Mucosa of rectum (tissue), 2 donors: ENCODE measurements at regions not wholly inside any gene's neighbourhood (a gene's known extent, or its start where the extent isn't known, plus 50 kb on each side); places are given as distances from the start of the nearest gene placed in this dataset.
"Not testable (repeated sequence)": the region's sequence is repeated elsewhere in the genome, so short reads cannot be mapped to it uniquely, and the experiment has no call there.

Source experiments
- H3K27ac ChIP-seq, 2 donors: one replicate each; pipeline ENCODE4 v1.7.0; 2013; ENCODE audit warnings: inconsistent platforms in 2 of 2, low read depth in 2 of 2, low read length in 2 of 2
- H3K27me3 ChIP-seq, 2 donors: one replicate each; pipeline ENCODE4 v1.7.0; 2013; ENCODE audit warnings: low read length in 2 of 2; ENCODE audit not compliant: control insufficient read depth in 2 of 2, insufficient read depth in 2 of 2
- H3K36me3 ChIP-seq, 2 donors: one replicate each; pipeline ENCODE4 v1.7.0; 2013; ENCODE audit warnings: low read length in 2 of 2; ENCODE audit not compliant: control insufficient read depth in 2 of 2, insufficient read depth in 2 of 2
- H3K4me1 ChIP-seq, 2 donors: one replicate each; pipeline ENCODE4 v1.7.0; 2013; ENCODE audit warnings: low read length in 2 of 2, mild to moderate bottlenecking in 1 of 2; ENCODE audit not compliant: control insufficient read depth in 2 of 2, insufficient read depth in 2 of 2
- H3K4me3 ChIP-seq, 2 donors: one replicate each; pipeline ENCODE4 v1.7.0; 2013; ENCODE audit warnings: low read length in 2 of 2
- H3K9ac ChIP-seq, 2 donors: one replicate each; pipeline ENCODE4 v1.7.0; 2013; ENCODE audit warnings: low read length in 2 of 2, low read depth in 1 of 2, mild to moderate bottlenecking in 1 of 2
- H3K9me3 ChIP-seq, 2 donors: one replicate each; pipeline ENCODE4 v1.7.0; 2013; ENCODE audit warnings: low read length in 2 of 2; ENCODE audit not compliant: control insufficient read depth in 2 of 2
- donor health status: healthy.
- donor health status: Normal muscosa, but diverticular disease.

DNA sequence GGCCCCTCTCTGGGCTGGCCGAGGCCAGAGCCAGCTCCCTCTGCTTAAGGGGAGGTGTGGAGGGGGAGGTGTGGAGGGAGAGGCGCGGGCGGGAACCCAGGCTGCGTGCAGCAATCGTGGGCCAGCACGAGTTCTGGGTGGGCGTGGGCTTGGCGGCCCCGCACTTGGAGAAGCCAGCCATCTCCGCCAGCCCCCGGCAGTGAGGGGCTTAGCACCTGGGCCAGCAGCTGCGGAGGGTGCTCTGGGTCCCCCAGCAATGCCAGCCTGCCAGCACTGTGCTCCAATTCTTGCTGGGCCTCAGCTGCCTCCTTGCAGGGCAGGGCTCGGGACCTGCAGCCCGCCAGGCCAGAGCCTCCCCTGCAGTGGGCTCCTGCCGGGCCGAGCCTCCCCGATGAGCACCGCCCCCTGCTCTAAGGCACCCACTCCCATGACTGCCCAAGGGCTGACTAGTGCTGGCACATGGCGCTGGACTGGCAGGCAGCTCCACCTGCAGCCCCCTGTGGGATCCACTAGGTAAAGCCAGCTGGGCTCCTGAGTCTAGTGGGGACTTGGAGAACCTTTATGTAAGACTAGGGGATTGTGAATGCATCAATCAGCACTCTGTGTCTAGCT is 96.7 kb upstream of the OR9G4 start:
- Histone ChIP-seq H3K36me3 (no peaks in the 10 kb centered on the region), H3K4me1 (peaks cover 0 to 3% of the 10 kb centered on the region in 2 donors), H3K9ac (no peak overlapping the region), H3K4me3 (no peak overlapping the region), H3K27ac (no peak overlapping the region), H3K27me3 (no peaks in the 10 kb centered on the region), H3K9me3 (no peaks in the 10 kb centered on the region)

DNA sequence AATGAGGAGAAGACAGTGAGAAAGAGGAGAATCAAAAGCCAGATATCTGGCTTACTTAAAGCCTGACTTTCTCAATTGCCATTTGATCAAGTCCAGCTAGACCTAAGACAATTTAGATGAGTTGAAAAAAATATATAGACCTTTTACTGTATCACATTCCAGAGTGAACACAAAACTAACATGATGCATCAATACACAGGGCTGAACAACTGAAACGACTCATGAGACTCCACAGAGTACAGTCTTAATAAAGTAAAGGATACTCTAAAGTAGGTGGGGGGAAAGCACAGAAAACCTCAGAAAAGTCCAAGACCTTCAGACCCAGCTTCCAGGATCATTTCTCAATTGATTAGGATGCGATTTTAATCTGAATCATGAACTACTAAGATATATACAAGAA is 95.3 kb upstream of the OR9G4 start:
- H3K27me3 ChIP-seq, result no peaks in the 10 kb centered on the region

DNA sequence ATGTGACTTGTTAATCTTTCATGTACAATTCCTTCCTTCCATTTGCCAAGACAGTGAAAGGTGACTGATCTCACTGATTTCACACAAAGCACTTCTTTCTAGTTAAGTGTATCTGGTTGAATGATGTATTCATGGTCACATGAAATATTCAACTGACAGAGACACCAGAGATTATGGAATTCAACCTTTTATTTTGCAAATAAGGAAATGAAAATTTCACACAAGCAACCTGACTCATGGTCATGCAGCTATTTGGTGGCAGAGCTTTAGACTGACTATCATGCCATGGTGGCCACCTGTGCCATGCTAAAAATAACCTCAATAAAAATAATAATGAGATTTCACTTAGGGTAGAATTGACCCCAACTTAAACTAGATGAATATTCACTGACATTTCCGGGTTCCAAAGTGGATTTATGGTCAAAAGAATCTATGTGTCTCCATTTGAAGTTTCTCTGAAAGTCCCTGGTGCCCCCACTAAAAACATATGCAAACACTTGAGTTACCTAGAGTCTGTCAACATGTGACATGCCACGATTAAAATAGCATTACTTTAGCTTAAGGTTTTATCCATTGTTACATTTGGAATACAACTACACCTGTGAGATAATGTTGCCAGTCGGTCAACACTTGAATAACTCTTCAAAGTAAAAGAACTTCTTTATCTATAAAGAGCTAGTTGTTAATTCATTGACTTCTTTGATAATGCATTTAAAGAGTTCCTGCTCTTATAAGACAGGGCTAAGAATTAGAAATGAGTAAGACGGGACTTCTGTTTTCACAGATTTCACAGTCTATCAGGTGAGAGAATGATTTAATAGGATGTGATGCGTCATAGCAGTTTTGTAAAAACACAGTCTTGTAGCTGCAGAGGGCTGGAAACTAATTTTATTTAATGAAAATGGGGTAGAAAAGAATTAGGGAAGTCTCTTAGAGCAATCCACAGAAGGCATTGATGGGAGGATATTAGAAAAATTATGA is 94.6 kb upstream of the OR9G4 start:
- Histone ChIP-seq H3K36me3 (no peaks in the 10 kb centered on the region), H3K9me3 (no peaks in the 10 kb centered on the region), H3K4me1 (peaks cover 0 to 3% of the 10 kb centered on the region in 2 donors), H3K27me3 (no peaks in the 10 kb centered on the region), H3K9ac (no peak overlapping the region), H3K27ac (no peak overlapping the region), H3K4me3 (no peak overlapping the region)

More for the DNA sequence above, 95.3 kb upstream of the OR9G4 start:
- Histone ChIP-seq H3K9me3 (no peaks in the 10 kb centered on the region), H3K36me3 (no peaks in the 10 kb centered on the region), H3K4me3 (no peak overlapping the region), H3K4me1 (peaks cover 0 to 3% of the 10 kb centered on the region in 2 donors), H3K9ac (no peak overlapping the region), H3K27ac (no peak overlapping the region)

DNA sequence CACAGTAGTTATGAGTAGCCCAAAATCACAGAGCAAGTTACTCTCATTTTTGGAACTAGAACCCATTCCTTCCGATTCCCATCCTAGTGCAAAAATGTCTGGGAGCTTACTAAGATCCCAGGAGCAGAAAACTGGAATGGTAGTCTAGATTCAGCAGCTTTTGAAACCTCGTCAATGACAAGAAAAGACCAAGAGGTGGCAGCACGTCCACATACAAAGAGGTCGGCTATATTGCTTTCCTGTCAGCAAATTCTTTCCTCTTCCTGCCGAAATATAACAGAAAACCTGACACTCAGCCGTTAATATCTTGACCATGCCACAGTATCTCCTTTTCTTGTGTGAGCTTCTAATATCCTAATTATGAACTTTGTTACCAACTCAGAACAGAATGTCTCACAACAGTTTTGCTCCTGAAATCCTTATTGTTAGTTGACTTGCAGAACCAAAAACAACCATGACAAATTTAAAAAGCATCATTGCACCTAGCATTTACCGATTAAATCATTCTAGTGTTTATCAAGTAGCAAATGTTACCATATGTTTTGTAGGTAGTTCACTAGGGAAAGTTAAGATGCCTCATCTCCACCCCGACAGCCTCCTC is 92.8 kb upstream of the OR9G4 start:
- Histone ChIP-seq H3K9ac (no peak overlapping the region), H3K4me1 (peaks cover 0 to 3% of the 10 kb centered on the region in 2 donors), H3K9me3 (no peaks in the 10 kb centered on the region), H3K27me3 (no peaks in the 10 kb centered on the region), H3K4me3 (no peak overlapping the region), H3K36me3 (no peaks in the 10 kb centered on the region), H3K27ac (no peak overlapping the region)

DNA sequence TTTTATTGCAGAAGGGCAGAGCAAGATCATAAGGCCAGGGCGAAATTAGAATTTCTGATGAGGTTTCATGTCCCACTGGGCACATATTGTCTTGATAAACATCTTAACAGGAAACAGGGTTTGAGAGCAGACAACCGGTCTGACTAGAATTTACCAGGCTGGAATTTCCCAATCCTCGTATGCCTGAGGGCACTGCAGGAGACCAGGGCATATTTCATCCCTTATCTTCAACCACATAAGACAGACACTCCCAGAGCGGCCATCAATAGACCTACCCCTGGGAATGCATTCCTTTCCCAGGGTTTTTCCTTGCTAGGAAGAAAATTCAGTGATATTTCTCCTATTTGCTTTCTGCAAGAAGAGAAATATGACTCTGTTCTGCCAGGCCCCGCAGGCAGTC is 78.9 kb upstream of the OR9G4 start:
- H3K27me3 ChIP-seq, H3K27ac ChIP-seq, H3K4me1 ChIP-seq, H3K36me3 ChIP-seq, H3K4me3 ChIP-seq, H3K9ac ChIP-seq, H3K9me3 ChIP-seq: not testable (repeated sequence)

DNA sequence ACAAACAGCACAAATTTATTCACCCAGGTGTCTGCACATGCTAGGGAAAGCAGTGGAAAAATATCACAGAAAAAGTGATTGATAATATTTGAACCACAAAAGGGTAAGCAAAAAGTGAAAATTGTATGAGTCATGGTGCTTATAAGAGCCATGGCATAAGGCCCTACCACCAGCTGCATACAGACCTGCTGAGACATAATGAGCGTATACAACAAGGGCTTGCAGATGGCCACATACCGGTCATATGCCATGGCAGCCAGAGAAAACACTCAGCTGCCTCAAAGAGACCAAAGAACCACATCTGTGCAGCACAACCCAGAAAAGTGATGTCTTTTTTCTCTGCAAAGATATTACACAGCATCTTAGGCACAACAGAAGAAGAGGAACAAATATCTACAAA is 71.4 kb upstream of the OR9G4 start:
- peaks cover 0 to 2% of the 10 kb centered on the region in 2 donors for H3K4me1 ChIP-seq

DNA sequence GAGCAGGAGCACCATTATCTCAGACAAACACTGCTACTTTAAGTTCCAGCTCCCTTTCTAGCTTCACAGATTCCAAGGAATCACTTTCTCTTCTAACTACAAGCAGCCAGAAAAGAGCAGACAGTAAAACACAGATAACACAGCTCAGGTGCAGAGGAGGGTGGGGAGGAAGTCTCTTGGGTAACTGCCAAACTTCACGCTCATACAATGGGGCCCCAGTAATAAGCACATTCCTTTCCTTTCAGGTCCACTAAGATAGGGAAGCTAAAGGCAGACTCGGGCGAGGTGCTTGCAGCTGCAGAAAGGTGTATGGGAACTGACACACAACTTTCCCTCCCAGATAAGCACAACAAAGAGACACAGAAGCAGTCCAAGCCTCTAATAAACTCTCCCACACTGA is 69.2 kb upstream of the OR9G4 start:
- Histone ChIP-seq H3K4me1 (peaks cover 0 to 2% of the 10 kb centered on the region in 2 donors), H3K4me3 (no peak overlapping the region), H3K27me3 (no peaks in the 10 kb centered on the region), H3K9ac (no peak overlapping the region), H3K9me3 (no peaks in the 10 kb centered on the region), H3K36me3 (no peaks in the 10 kb centered on the region), H3K27ac (no peak overlapping the region)

More for the DNA sequence above, 71.4 kb upstream of the OR9G4 start:
- Histone ChIP-seq H3K27me3 (no peaks in the 10 kb centered on the region), H3K36me3 (no peaks in the 10 kb centered on the region), H3K4me3 (no peak overlapping the region), H3K9me3 (no peaks in the 10 kb centered on the region), H3K9ac (no peak overlapping the region), H3K27ac (no peak overlapping the region)

DNA sequence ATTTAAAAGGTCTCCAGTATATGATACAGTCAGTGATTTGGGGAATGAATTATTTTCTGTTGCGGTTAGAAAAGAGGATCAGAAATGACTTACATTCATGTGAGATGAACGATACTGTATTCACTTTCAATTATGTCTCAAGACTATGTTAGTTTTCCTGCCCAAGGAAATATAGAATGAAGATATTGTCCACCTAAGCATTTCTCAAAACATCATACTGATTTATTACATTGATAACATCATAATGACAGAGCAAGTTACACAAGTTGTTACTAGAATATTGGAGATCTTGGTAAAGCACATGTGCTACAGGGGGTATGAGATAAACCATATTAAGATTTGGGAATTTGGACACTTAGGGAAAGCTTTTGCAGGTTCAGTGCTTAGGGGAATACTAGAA is 67.8 kb upstream of the OR9G4 start:
- H3K4me1 ChIP-seq, result peaks cover 0 to 2% of the 10 kb centered on the region in 2 donors
- no peaks in the 10 kb centered on the region for H3K9me3 ChIP-seq
- no peak overlapping the region for H3K4me3 ChIP-seq
- H3K27ac ChIP-seq, result no peak overlapping the region
- H3K36me3 ChIP-seq, result no peaks in the 10 kb centered on the region
- no peak overlapping the region for H3K9ac ChIP-seq
- no peaks in the 10 kb centered on the region for H3K27me3 ChIP-seq

DNA sequence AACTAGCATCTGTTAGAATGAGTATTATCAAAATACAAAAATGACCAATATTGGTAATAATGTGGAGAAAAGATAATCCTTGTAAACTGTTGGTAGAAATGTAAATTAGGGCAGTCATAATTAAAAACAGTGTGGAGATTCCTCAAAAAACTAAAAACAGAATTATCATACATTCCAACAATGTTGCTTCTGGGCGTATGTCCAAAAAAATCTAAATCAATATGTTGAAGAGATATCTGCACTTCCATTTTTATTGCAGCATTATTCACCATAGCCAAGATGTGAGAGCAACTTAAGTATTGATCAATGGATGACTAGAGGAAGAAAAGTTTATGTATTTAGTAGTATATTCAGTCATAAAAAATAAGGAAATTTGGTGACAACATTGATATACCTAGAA is 59.8 kb upstream of the OR9G4 start:
- Histone ChIP-seq H3K27me3 (no peaks in the 10 kb centered on the region), H3K4me3 (no peak overlapping the region), H3K4me1 (no peaks in the 10 kb centered on the region), H3K9me3 (no peaks in the 10 kb centered on the region), H3K27ac (no peak overlapping the region), H3K9ac (no peak overlapping the region), H3K36me3 (no peaks in the 10 kb centered on the region)

DNA sequence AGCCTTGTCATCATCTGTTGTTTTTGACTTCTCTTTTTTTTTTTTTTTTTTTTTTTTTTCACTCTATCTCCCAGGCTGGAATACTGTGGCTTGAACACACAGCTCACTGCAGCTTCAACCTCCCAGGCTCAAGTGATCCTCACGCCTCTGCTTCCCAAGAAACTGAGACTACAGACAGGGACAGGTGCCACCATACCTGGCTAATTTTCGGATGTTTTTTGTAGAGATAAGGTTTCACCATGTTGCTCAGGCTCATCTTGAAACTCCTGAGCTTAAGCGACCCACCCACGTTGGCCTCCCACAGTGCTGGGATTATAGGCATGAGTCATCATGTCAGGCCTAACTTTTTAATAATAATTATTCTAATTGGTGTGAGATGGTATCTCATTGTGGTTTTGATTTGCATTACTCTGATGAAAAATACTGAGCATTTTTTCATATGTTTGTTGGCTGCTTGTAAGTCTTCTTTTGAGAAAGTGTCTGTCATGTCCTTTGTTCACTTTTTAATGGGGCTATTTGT is 51.3 kb upstream of the OR9G4 start:
- no peak overlapping the region for H3K27ac ChIP-seq
- no peak overlapping the region for H3K4me3 ChIP-seq
- no peaks in the 10 kb centered on the region for H3K4me1 ChIP-seq
- H3K27me3 ChIP-seq, result no peaks in the 10 kb centered on the region
- no peaks in the 10 kb centered on the region for H3K36me3 ChIP-seq
- no peaks in the 10 kb centered on the region for H3K9me3 ChIP-seq
- no peak overlapping the region for H3K9ac ChIP-seq
